ENCODE measurements at regions not wholly inside any gene's neighbourhood (a gene's known extent, or its start where the extent isn't known, plus 50 kb on each side); places are given as distances from the start of the nearest gene placed in this dataset.

- no peak for TF ChIP-seq CTCF (IDR thresholded peaks at IDR 0.05; ENCODE audit: control insufficient read depth, insufficient read depth, low read depth, low read length, missing control alignments)
- no peak overlapping the region for H3K4me3 ChIP-seq (ENCODE audit: control insufficient read depth, low read depth, low read length)
- no peak for DNase-seq (ENCODE audit: low read depth)
Observed at GRCh38 chr6:98644063-98644462, 190.3 kb upstream of the POU3F2 start.

DNA sequence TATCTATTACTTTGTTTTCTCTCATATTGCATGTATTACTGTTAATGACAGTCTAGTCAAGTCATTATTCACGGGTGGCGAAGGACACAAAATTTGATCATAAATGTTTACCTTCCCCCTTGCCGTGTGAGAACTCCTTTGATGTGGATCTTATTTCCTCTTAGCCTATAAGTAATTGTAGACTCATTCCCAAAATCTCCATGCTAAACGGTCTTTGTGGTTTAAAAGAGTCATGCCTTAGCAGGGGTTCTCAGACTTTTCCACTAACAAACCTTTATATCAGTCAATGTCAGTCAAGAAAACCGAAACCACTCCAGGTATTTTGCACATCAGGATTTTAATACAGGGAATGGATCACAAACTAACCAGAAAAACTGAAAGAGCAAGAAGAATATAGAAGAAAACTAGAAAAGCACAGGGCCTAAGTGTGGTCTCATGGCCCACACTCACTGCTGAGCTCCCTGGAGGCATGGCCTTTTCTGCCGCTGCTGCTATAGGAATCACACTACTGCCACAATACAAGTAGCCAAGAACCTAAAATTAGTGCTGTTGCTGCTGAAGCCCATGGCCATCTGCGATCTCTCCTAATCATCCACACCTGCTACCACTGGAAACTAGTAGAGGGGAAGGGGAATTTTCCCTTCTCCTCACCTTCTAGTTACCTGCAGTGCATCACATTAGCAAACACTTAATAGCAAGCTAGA is 186.0 kb upstream of the POU3F2 start:
- H3K4me3 ChIP-seq (ENCODE audit: control insufficient read depth, low read depth, low read length) = no peak overlapping the region
- TF ChIP-seq CTCF (IDR thresholded peaks at IDR 0.05; ENCODE audit: control insufficient read depth, insufficient read depth, low read depth, low read length, missing control alignments) = no peak
- no peak for DNase-seq (ENCODE audit: low read depth)

DNA sequence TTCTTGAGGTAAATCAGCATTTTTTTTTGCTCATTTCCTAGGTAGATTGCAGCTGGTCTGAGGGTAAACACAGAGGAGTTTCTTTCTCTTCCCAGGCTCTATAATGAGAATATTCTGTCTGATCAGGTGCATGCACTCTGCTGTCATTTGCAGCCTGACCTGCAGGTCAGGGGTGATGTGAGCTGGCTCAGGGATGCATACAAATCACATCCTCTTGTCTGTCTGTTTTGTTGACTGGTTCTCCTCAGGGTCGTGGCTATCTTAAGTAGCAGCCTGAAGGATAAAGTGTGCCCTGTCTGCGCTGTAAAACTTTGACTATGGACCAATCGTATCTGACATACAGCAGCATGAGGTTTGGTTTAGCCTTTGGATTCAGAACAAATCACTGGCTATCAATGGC is 183.4 kb upstream of the POU3F2 start:
- TF ChIP-seq CTCF (IDR thresholded peaks at IDR 0.05; ENCODE audit: control insufficient read depth, insufficient read depth, low read depth, low read length, missing control alignments) = no peak
- no peak for DNase-seq (ENCODE audit: low read depth)

GRCh38 chr6:98653179-98653578 is 181.2 kb upstream of the POU3F2 start:
- DNase-seq (ENCODE audit: low read depth) = no peak
- no peak for TF ChIP-seq CTCF (IDR thresholded peaks at IDR 0.05; ENCODE audit: control insufficient read depth, insufficient read depth, low read depth, low read length, missing control alignments)
- no peak overlapping the region for H3K4me3 ChIP-seq (ENCODE audit: control insufficient read depth, low read depth, low read length)

More for the DNA sequence above, 183.4 kb upstream of the POU3F2 start:
- no peak overlapping the region for H3K4me3 ChIP-seq (ENCODE audit: control insufficient read depth, low read depth, low read length)

DNA sequence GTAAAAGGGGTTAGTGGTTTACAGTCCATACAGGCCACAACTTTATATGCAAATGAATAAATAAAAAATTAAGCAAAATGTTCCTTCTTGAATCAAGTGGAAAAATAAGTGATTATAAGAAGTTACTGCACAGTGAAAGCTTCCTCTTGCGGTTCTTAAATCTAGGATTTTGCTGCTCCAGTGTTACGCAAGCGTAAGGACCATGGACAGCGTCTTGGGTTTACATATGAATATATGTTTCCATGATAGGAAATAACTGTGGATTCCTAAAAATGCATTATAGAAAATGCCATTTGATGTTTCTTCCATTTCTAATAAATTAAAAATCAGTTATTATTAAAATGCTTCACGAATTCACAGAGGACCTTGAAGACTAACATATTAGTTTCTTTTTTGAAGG is 176.6 kb upstream of the POU3F2 start:
- no peak overlapping the region for H3K4me3 ChIP-seq (ENCODE audit: control insufficient read depth, low read depth, low read length)
- TF ChIP-seq CTCF (IDR thresholded peaks at IDR 0.05; ENCODE audit: control insufficient read depth, insufficient read depth, low read depth, low read length, missing control alignments) = no peak
- no peak for DNase-seq (ENCODE audit: low read depth)

GRCh38 chr6:98669371-98669770 is 165.0 kb upstream of the POU3F2 start:
- H3K4me3 ChIP-seq (ENCODE audit: control insufficient read depth, low read depth, low read length) = no peak overlapping the region
- no peak for TF ChIP-seq CTCF (IDR thresholded peaks at IDR 0.05; ENCODE audit: control insufficient read depth, insufficient read depth, low read depth, low read length, missing control alignments)
- DNase-seq (ENCODE audit: low read depth) = no peak
